ENCODE measurements at regions not wholly inside any gene's neighbourhood (a gene's known extent, or its start where the extent isn't known, plus 50 kb on each side); places are given as distances from the start of the nearest gene placed in this dataset.

DNA sequence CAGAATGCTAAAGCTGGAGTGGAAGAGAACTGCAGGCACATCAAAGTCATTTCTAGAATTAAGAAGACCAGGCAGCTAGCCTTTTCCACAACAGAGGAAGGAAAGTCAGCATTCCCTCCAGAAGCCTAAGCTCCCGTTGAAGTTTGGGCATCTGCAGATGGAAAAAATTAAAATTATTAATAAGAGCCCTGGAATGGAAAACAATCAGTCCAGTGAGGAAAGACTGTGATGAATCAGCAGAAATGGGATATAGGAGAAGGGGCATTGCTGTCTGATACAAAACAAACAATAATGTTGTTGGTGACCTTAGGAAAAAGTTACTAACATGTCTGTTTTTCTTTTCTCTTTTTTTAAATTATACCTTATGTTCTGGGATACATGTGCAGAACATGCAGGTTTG lies 450.7 kb upstream of the SLC14A2 start:
- TF ChIP-seq, protein P1, sequence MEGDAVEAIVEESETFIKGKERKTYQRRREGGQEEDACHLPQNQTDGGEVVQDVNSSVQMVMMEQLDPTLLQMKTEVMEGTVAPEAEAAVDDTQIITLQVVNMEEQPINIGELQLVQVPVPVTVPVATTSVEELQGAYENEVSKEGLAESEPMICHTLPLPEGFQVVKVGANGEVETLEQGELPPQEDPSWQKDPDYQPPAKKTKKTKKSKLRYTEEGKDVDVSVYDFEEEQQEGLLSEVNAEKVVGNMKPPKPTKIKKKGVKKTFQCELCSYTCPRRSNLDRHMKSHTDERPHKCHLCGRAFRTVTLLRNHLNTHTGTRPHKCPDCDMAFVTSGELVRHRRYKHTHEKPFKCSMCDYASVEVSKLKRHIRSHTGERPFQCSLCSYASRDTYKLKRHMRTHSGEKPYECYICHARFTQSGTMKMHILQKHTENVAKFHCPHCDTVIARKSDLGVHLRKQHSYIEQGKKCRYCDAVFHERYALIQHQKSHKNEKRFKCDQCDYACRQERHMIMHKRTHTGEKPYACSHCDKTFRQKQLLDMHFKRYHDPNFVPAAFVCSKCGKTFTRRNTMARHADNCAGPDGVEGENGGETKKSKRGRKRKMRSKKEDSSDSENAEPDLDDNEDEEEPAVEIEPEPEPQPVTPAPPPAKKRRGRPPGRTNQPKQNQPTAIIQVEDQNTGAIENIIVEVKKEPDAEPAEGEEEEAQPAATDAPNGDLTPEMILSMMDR (IDR thresholded peaks at IDR 0.05): no peak
- no peak for TF ChIP-seq POLR2A (IDR thresholded peaks at IDR 0.05)
